ENCODE measurements at regions not wholly inside any gene's neighbourhood (a gene's known extent, or its start where the extent isn't known, plus 50 kb on each side); places are given as distances from the start of the nearest gene placed in this dataset.

DNA sequence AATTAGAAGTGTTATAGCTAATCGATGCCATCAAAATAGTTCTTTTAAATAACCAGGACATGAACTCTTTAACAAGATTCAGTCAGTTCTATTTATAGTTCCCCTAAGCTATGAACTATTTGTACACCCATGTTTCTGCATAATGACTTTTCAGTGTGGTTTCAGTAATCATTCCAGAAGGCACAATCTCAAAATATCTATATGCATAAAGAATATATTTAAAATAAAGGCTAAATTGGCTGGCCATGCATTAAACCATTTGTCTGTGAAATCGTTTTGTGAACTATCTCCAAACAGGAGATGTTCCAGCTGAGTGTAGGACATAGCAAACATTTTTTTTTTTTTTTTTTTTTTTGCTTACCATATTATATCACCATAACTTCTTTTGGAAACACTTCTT, 719.3 kb downstream of the PLCL1 start:
- TF ChIP-seq, protein P1, sequence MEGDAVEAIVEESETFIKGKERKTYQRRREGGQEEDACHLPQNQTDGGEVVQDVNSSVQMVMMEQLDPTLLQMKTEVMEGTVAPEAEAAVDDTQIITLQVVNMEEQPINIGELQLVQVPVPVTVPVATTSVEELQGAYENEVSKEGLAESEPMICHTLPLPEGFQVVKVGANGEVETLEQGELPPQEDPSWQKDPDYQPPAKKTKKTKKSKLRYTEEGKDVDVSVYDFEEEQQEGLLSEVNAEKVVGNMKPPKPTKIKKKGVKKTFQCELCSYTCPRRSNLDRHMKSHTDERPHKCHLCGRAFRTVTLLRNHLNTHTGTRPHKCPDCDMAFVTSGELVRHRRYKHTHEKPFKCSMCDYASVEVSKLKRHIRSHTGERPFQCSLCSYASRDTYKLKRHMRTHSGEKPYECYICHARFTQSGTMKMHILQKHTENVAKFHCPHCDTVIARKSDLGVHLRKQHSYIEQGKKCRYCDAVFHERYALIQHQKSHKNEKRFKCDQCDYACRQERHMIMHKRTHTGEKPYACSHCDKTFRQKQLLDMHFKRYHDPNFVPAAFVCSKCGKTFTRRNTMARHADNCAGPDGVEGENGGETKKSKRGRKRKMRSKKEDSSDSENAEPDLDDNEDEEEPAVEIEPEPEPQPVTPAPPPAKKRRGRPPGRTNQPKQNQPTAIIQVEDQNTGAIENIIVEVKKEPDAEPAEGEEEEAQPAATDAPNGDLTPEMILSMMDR (IDR thresholded peaks at IDR 0.05): no peak
- no peak for TF ChIP-seq EP300 (IDR thresholded peaks at IDR 0.05)

Measured in esophagus muscularis mucosa (tissue), 3 donors.